Ovary (tissue), 7 donors: ENCODE measurements at regions not wholly inside any gene's neighbourhood (a gene's known extent, or its start where the extent isn't known, plus 50 kb on each side); places are given as distances from the start of the nearest gene placed in this dataset.

Experiments
- DNase-seq, 5 donors: peaks; one replicate each; pipeline ENCODE4 v3.0.0-alpha.2; 2019 to 2020
- H3K27ac ChIP-seq, 2 donors: fragments of 200-600 bp; one replicate each; pipeline versions ENCODE4 v1.5.1 to v1.8.0; 2019 to 2022
- H3K27me3 ChIP-seq: fragments of 200-600 bp; one replicate; pipeline ENCODE4 v1.8.0; 2022
- H3K36me3 ChIP-seq: fragments of 200-600 bp; sonication (generic); one replicate; pipeline ENCODE4 v1.5.1; 2019
- H3K4me1 ChIP-seq: one replicate; pipeline ENCODE4 v1.8.1; 2013; ENCODE audit warnings: mild to moderate bottlenecking, moderate library complexity; ENCODE audit not compliant: insufficient read depth
- H3K4me3 ChIP-seq: fragments of 200-600 bp; sonication (generic); one replicate; pipeline ENCODE4 v1.5.1; 2017
- H3K9me3 ChIP-seq, 2 donors: fragments of 200-600 bp in 1 of 2; sonication (generic) in 1 of 2; one replicate each; pipeline versions ENCODE4 v1.5.1 to v1.8.1; 2013 to 2019; ENCODE audit warnings: mild to moderate bottlenecking in 1 of 2, moderate library complexity in 1 of 2
- EP300 ChIP-seq: sonication (generic); formaldehyde crosslinking; IDR thresholded peaks from one replicate; pipeline ENCODE4 v1.6.1; 2017; ENCODE audit warnings: antibody characterized with exemption
- POLR2A ChIP-seq: fragments of 450-650 bp; IDR thresholded peaks from one replicate; pipeline ENCODE4 v1.6.1; 2017; ENCODE audit warnings: antibody characterized with exemption, mild to moderate bottlenecking, moderate library complexity
- WGBS, 3 donors: extraction: QIAGEN DNeasy Blood & Tissue Kit in 1 of 3; methylation state at CpG; one replicate each; pipeline versions ENCODE4 v1.1.5 to v1.1.7; 2013 to 2017; 5-methylcytosine and 5-hydroxymethylcytosine counted together
- intact Hi-C, 4 donors: fragments of 100-400 bp; cut with DNase I; formaldehyde crosslinking; loops; one replicate each; pipeline versions ENCODE4 v1.11.0 to v1.15.1; 2022 to 2023
- TF ChIP-seq, protein P1 (sequence below), 3 donors: fragments of 450-650 bp in 2 of 3; fragments of 200-600 bp in 1 of 3; IDR thresholded peaks; one replicate each; pipeline versions ENCODE4 v1.5.1 to v1.8.0; 2016 to 2022; ENCODE audit warnings: antibody characterized with exemption in 3 of 3, mild to moderate bottlenecking in 1 of 3
- donor health status: DM: no; HTN: no; CAD: no; lungs with moderate emphysema.
- donor health status: DM: no; HTN: no; CAD: no.
- donor health status: Bipolar disorder and iron deficiency.
- donor health status: DM: no; HTN: no; CAD: no.
- donor health status: DM: yes; HTN: yes; CAD: no.

DNA sequence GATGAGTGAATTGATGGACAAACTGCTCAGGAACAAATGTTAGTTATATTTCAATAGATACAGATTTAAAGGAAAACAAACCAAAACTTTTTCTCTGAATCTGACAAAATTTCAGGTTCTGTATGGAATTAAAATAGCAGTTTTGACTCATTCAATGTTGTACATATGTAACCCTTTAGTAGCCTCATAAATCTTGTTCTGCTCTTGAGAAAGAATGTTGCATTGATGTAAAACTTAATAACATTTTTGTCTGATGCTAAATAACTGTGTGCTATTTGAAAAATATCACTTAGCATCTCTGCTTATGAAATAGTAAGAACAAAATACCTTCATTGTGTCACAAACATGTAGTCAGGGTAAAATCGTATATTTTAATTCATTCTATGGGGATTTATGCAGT lies 168.9 kb upstream of the NOVA1 start:
- Histone ChIP-seq H3K4me3 (no peak overlapping the region), H3K9me3 (no peaks in the 10 kb centered on the region), H3K27ac (no peak overlapping the region), H3K4me1 (no peaks in the 10 kb centered on the region), H3K36me3 (no peaks in the 10 kb centered on the region), H3K27me3 (no peaks in the 10 kb centered on the region)
- DNase-seq = no peak
- WGBS, 3 donors = 92 to 93% (median 93%) methylated on average over 1 of the region's 1 CpG
- intact Hi-C loops = no loop called here
- TF ChIP-seq EP300 (no peak), POLR2A (no peak)
- TF ChIP-seq, protein P1, sequence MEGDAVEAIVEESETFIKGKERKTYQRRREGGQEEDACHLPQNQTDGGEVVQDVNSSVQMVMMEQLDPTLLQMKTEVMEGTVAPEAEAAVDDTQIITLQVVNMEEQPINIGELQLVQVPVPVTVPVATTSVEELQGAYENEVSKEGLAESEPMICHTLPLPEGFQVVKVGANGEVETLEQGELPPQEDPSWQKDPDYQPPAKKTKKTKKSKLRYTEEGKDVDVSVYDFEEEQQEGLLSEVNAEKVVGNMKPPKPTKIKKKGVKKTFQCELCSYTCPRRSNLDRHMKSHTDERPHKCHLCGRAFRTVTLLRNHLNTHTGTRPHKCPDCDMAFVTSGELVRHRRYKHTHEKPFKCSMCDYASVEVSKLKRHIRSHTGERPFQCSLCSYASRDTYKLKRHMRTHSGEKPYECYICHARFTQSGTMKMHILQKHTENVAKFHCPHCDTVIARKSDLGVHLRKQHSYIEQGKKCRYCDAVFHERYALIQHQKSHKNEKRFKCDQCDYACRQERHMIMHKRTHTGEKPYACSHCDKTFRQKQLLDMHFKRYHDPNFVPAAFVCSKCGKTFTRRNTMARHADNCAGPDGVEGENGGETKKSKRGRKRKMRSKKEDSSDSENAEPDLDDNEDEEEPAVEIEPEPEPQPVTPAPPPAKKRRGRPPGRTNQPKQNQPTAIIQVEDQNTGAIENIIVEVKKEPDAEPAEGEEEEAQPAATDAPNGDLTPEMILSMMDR (IDR thresholded peaks at IDR 0.05) = no peak

- intact Hi-C loops = no loop called here
- WGBS, 3 donors = 48 to 57% (median 55%) methylated on average over 5 of the region's 5 CpGs
- no peaks in the 10 kb centered on the region for H3K27me3 ChIP-seq
- no peak overlapping the region for H3K4me3 ChIP-seq
- no peak for DNase-seq
- H3K27ac ChIP-seq = no peak overlapping the region
- H3K36me3 ChIP-seq = no peaks in the 10 kb centered on the region
- H3K9me3 ChIP-seq = no peaks in the 10 kb centered on the region
- H3K4me1 ChIP-seq = no peaks in the 10 kb centered on the region
- TF ChIP-seq POLR2A (no peak), EP300 (no peak)
- TF ChIP-seq, protein P1 (IDR thresholded peaks at IDR 0.05) = no peak
Observed at GRCh38 chr14:26773906-26774593, 176.2 kb upstream of the NOVA1 start.

DNA sequence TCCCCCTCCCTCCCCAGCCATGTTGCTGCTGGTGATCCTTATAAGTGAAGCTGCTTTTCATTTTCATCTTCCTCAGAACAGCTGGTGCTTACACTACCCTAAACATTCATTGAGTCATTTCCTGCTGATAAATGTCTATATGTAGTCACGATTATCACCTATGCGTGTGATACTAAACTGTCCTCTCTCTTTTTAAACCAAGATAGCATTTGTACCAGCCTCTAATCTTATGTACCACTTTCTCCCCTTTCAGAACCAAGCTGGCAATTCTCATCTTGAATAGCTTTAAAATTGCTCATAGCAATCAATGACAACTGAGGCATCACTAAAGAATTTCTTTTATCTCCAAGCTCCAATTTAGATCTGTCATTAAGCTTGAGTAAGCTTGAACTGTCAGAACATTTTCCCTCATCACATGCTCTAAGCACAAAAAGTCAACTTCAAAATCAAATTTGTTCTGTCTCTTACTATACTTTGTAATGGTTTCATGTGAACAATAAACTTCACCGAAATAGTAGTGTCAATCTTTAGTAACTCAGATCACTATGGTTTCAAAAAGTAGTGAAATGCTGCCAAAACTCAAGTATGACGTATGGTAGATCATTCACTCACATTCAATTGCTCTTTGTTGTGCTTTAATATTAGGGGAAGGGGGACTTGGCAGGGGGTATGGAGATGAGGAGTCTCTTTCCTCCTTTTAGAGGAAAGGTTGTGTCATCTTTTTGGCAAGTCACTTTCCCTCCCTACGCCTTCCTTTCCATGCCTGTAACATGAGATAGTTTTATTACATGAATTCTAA lies 178.1 kb upstream of the NOVA1 start:
- H3K27ac ChIP-seq = no peak overlapping the region
- WGBS, 3 donors = 67 to 72% (median 70%) methylated on average over 5 of the region's 5 CpGs

GRCh38 chr14:26791117-26791806 lies 193.4 kb upstream of the NOVA1 start:
- TF ChIP-seq, protein P1 (IDR thresholded peaks at IDR 0.05) = no peak
- H3K36me3 ChIP-seq = no peaks in the 10 kb centered on the region
- WGBS, 3 donors = 76 to 84% (median 79%) methylated on average over 4 of the region's 4 CpGs
- H3K27ac ChIP-seq = no peak overlapping the region
- H3K9me3 ChIP-seq = no peaks in the 10 kb centered on the region
- no peak for DNase-seq
- no peak overlapping the region for H3K4me3 ChIP-seq
- no peaks in the 10 kb centered on the region for H3K4me1 ChIP-seq
- no peaks in the 10 kb centered on the region for H3K27me3 ChIP-seq
- intact Hi-C loops = no loop called here

More for the DNA sequence above, 178.1 kb upstream of the NOVA1 start:
- H3K36me3 ChIP-seq = no peaks in the 10 kb centered on the region
- H3K9me3 ChIP-seq = no peaks in the 10 kb centered on the region
- H3K4me1 ChIP-seq = no peaks in the 10 kb centered on the region
- no peak for DNase-seq
- H3K27me3 ChIP-seq = no peaks in the 10 kb centered on the region
- no peak overlapping the region for H3K4me3 ChIP-seq
- TF ChIP-seq EP300 = no peak
- TF ChIP-seq, protein P1 (IDR thresholded peaks at IDR 0.05) = no peak
- no peak for TF ChIP-seq POLR2A
- intact Hi-C loops = no loop called here
